Esophagus squamous epithelium (tissue), 5 donors: ENCODE measurements at regions not wholly inside any gene's neighbourhood (a gene's known extent, or its start where the extent isn't known, plus 50 kb on each side); places are given as distances from the start of the nearest gene placed in this dataset.

Experiments used
- DNase-seq: peaks from one replicate; lab custom pipeline; 2025; lab: John Stamatoyannopoulos, UW
- H3K27ac ChIP-seq, 4 donors: fragments of 200-600 bp; sonication (generic); one replicate each; pipeline ENCODE4 v1.5.1; 2016 to 2019; ENCODE audit warnings: mild to moderate bottlenecking in 1 of 4
- H3K27me3 ChIP-seq, 4 donors: fragments of 200-600 bp; sonication (generic); 1 replicate in 3 of 4; 2 replicates in 1 of 4; pipeline versions ENCODE4 v1.5.1 to v1.6.0; 2017 to 2021; ENCODE audit warnings: antibody characterized with exemption in 1 of 4
- H3K36me3 ChIP-seq, 3 donors: fragments of 200-600 bp; sonication (generic); one replicate each; pipeline ENCODE4 v1.5.1; 2016 to 2019
- H3K4me1 ChIP-seq, 3 donors: fragments of 200-600 bp; sonication (generic); one replicate each; pipeline ENCODE4 v1.5.1; 2017 to 2019
- H3K4me3 ChIP-seq, 4 donors: fragments of 200-600 bp; sonication (generic); 1 replicate in 3 of 4; 2 replicates in 1 of 4; pipeline ENCODE4 v1.5.1; 2016 to 2019; ENCODE audit warnings: mild to moderate bottlenecking in 2 of 4, moderate library complexity in 1 of 4
- H3K9me3 ChIP-seq, 3 donors: fragments of 200-600 bp; sonication (generic); one replicate each; pipeline ENCODE4 v1.5.1; 2016 to 2019
- CTCF ChIP-seq, 6 experiments: fragments of 450-650 bp in 4 of 6; fragments of 200-600 bp in 2 of 6; sonication (generic) in 2 of 6; IDR thresholded peaks; one replicate each; pipeline ENCODE4 v1.5.1; 2016 to 2019; ENCODE audit warnings: antibody characterized with exemption in 6 of 6, mild to moderate bottlenecking in 4 of 6, moderate library complexity in 4 of 6
- POLR2A ChIP-seq, 4 donors: fragments of 450-650 bp; IDR thresholded peaks; one replicate each; pipeline ENCODE4 v1.6.1; 2017; ENCODE audit warnings: antibody characterized with exemption in 4 of 4, mild to moderate bottlenecking in 4 of 4, moderate library complexity in 3 of 4
- WGBS, 2 donors: methylation state at CpG; one replicate each; pipeline ENCODE4 v1.1.5; 2018; 5-methylcytosine and 5-hydroxymethylcytosine counted together
- intact Hi-C: fragments of 100-400 bp; cut with DNase I; formaldehyde crosslinking; loops from one replicate; pipeline ENCODE4 v1.15.0; 2022
- donor health status: DM: yes; HTN: yes; CAD: no.

GRCh38 chr4:33226783-33227182 lies 2506.6 kb downstream of the PCDH7 start:
- Histone ChIP-seq H3K27ac (no peak overlapping the region), H3K4me3 (no peak overlapping the region), H3K36me3 (no peaks in the 10 kb centered on the region), H3K27me3 (no peaks in the 10 kb centered on the region), H3K9me3 (no peaks in the 10 kb centered on the region), H3K4me1 (no peaks in the 10 kb centered on the region)
- no peak for TF ChIP-seq CTCF (IDR thresholded peaks at IDR 0.05)
- WGBS, 2 donors, result 92 to 95% methylated on average over 1 of the region's 1 CpG
- no peak for DNase-seq
- intact Hi-C loops, result no loop called here

GRCh38 chr4:33255094-33255493 lies 2534.9 kb downstream of the PCDH7 start:
- no peak overlapping the region for H3K27ac ChIP-seq
- H3K27me3 ChIP-seq, result no peaks in the 10 kb centered on the region
- H3K4me1 ChIP-seq, result no peaks in the 10 kb centered on the region
- H3K4me3 ChIP-seq, result no peak overlapping the region
- intact Hi-C loops, result no loop called here
- no peaks in the 10 kb centered on the region for H3K9me3 ChIP-seq
- no peaks in the 10 kb centered on the region for H3K36me3 ChIP-seq
- 86 to 91% methylated on average over 10 of the region's 10 CpGs for WGBS, 2 donors
- TF ChIP-seq POLR2A (IDR thresholded peaks at IDR 0.05) (no peak), CTCF (IDR thresholded peaks at IDR 0.05) (no peak)
- no peak for DNase-seq

GRCh38 chr4:33255507-33255906 lies 2535.3 kb downstream of the PCDH7 start:
- Histone ChIP-seq H3K4me3 (no peak overlapping the region), H3K27ac (no peak overlapping the region), H3K27me3 (no peaks in the 10 kb centered on the region), H3K9me3 (no peaks in the 10 kb centered on the region), H3K36me3 (no peaks in the 10 kb centered on the region), H3K4me1 (no peaks in the 10 kb centered on the region)
- TF ChIP-seq CTCF (IDR thresholded peaks at IDR 0.05) (no peak), POLR2A (IDR thresholded peaks at IDR 0.05) (no peak)
- intact Hi-C loops, result no loop called here
- WGBS, 2 donors, result 67 to 74% methylated on average over 4 to 6 of the region's 6 CpGs
- DNase-seq, result no peak

- Histone ChIP-seq H3K27me3 (no peaks in the 10 kb centered on the region), H3K9me3 (no peaks in the 10 kb centered on the region), H3K36me3 (no peaks in the 10 kb centered on the region), H3K4me3 (no peak overlapping the region), H3K27ac (no peak overlapping the region), H3K4me1 (no peaks in the 10 kb centered on the region)
- TF ChIP-seq CTCF (IDR thresholded peaks at IDR 0.05) (no peak), POLR2A (IDR thresholded peaks at IDR 0.05) (no peak)
- DNase-seq, result no peak
- 77 to 91% methylated on average over 2 of the region's 2 CpGs for WGBS, 2 donors
- intact Hi-C loops, result no loop called here
Measured at GRCh38 chr4:33262824-33263223, 2542.7 kb downstream of the PCDH7 start.

GRCh38 chr4:33268776-33269175 lies 2548.6 kb downstream of the PCDH7 start:
- intact Hi-C loops, result no loop called here

More at GRCh38 chr4:33268776-33269175, 2548.6 kb downstream of the PCDH7 start:
- H3K27ac ChIP-seq, result no peak overlapping the region
- DNase-seq, result no peak
- no peaks in the 10 kb centered on the region for H3K27me3 ChIP-seq
- WGBS, 2 donors, result 76 to 81% methylated on average over 5 of the region's 5 CpGs
- H3K4me3 ChIP-seq, result no peak overlapping the region
- no peaks in the 10 kb centered on the region for H3K4me1 ChIP-seq
- H3K36me3 ChIP-seq, result no peaks in the 10 kb centered on the region
- no peak for TF ChIP-seq CTCF (IDR thresholded peaks at IDR 0.05)
- TF ChIP-seq POLR2A (IDR thresholded peaks at IDR 0.05), result no peak
- no peaks in the 10 kb centered on the region for H3K9me3 ChIP-seq
